ENCODE measurements at regions not wholly inside any gene's neighbourhood (a gene's known extent, or its start where the extent isn't known, plus 50 kb on each side); places are given as distances from the start of the nearest gene placed in this dataset.

- TF ChIP-seq NANOG (IDR thresholded peaks at IDR 0.05; ENCODE audit: insufficient read depth, low read depth, low read length, poor library complexity, severe bottlenecking) = no peak
- TF ChIP-seq TBP (IDR thresholded peaks at IDR 0.05; ENCODE audit: low read depth, low read length) = no peak
- TF ChIP-seq TEAD4 (IDR thresholded peaks at IDR 0.05; ENCODE audit: low read depth, low read length) = no peak
- no peak for TF ChIP-seq CHD2 (IDR thresholded peaks at IDR 0.05; ENCODE audit: low read length)
Observed at GRCh38 chr3:117308756-117309155, 599.2 kb downstream of the TUSC7 start (continued).
